Liver (tissue), 8 donors: ENCODE measurements at regions not wholly inside any gene's neighbourhood (a gene's known extent, or its start where the extent isn't known, plus 50 kb on each side); places are given as distances from the start of the nearest gene placed in this dataset.

Experiments
- DNase-seq: peaks from one replicate; pipeline ENCODE4 v3.0.0-alpha.2; 2017; ENCODE audit warnings: low spot score
- H3K27ac ChIP-seq, 2 donors: one replicate each; pipeline ENCODE4 v1.7.0; 2013; ENCODE audit warnings: inconsistent platforms in 2 of 2, low read length in 2 of 2, control low read depth in 1 of 2, low read depth in 1 of 2, mild to moderate bottlenecking in 1 of 2
- H3K27me3 ChIP-seq, 4 donors: one replicate each; pipeline versions ENCODE4 v1.6.1 to v1.7.0; 2013; ENCODE audit warnings: low read length in 3 of 4, inconsistent platforms in 1 of 4, mild to moderate bottlenecking in 1 of 4, moderate library complexity in 1 of 4; ENCODE audit not compliant: control insufficient read depth in 4 of 4, insufficient read depth in 4 of 4
- H3K36me3 ChIP-seq, 4 donors: one replicate each; pipeline versions ENCODE4 v1.6.1 to v1.7.0; 2013; ENCODE audit warnings: low read length in 3 of 4, mild to moderate bottlenecking in 3 of 4, low read depth in 1 of 4, moderate library complexity in 1 of 4; ENCODE audit not compliant: control insufficient read depth in 4 of 4, insufficient read depth in 3 of 4
- H3K4me1 ChIP-seq, 4 donors: one replicate each; pipeline versions ENCODE4 v1.6.1 to v1.7.0; 2013; ENCODE audit warnings: low read length in 3 of 4, mild to moderate bottlenecking in 3 of 4, moderate library complexity in 1 of 4; ENCODE audit not compliant: control insufficient read depth in 4 of 4, insufficient read depth in 4 of 4
- H3K4me3 ChIP-seq, 3 donors: one replicate each; pipeline versions ENCODE4 v1.6.1 to v1.7.0; 2013; ENCODE audit warnings: low read length in 3 of 3, control low read depth in 1 of 3, low read depth in 1 of 3, mild to moderate bottlenecking in 1 of 3
- H3K9ac ChIP-seq, 2 donors: one replicate each; pipeline ENCODE4 v1.7.0; 2013; ENCODE audit warnings: low read length in 2 of 2, mild to moderate bottlenecking in 2 of 2, moderate library complexity in 2 of 2, control low read depth in 1 of 2, low read depth in 1 of 2
- H3K9me3 ChIP-seq, 4 donors: one replicate each; pipeline versions ENCODE4 v1.6.1 to v1.7.0; 2013; ENCODE audit warnings: low read length in 3 of 4; ENCODE audit not compliant: control insufficient read depth in 4 of 4
- EGR1 ChIP-seq, 2 donors: IDR thresholded peaks; 2 replicates each; pipeline ENCODE4 v1.6.1; 2016 to 2018; ENCODE audit warnings: antibody characterized with exemption in 2 of 2, low read depth in 2 of 2
- FOXA1 ChIP-seq: IDR thresholded peaks from 2 replicates; pipeline ENCODE4 v1.6.1; 2016; ENCODE audit warnings: antibody characterized with exemption
- GABPA ChIP-seq, 2 donors: IDR thresholded peaks in 1 of 2; conservative IDR thresholded peaks in 1 of 2; 2 replicates each; pipeline ENCODE4 v1.6.1; 2016; ENCODE audit warnings: antibody characterized with exemption in 2 of 2, mild to moderate bottlenecking in 1 of 2, moderate library complexity in 1 of 2
- HNF4G ChIP-seq: IDR thresholded peaks from 2 replicates; pipeline ENCODE4 v1.6.1; 2016; ENCODE audit warnings: antibody characterized with exemption
- JUND ChIP-seq, 2 donors: IDR thresholded peaks; 2 replicates each; pipeline ENCODE4 v1.6.1; 2016; ENCODE audit warnings: antibody characterized with exemption in 2 of 2
- NR2F2 ChIP-seq: IDR thresholded peaks from 2 replicates; pipeline ENCODE4 v1.6.1; 2016; ENCODE audit warnings: antibody characterized with exemption
- RAD21 ChIP-seq, 2 donors: IDR thresholded peaks; 2 replicates each; pipeline ENCODE4 v1.6.1; 2016; ENCODE audit warnings: antibody characterized with exemption in 2 of 2, mild to moderate bottlenecking in 2 of 2
- RXRA ChIP-seq, 2 donors: IDR thresholded peaks; 2 replicates each; pipeline ENCODE4 v1.6.1; 2017 to 2018; ENCODE audit warnings: antibody characterized with exemption in 2 of 2, mild to moderate bottlenecking in 1 of 2
- SP1 ChIP-seq: IDR thresholded peaks from 2 replicates; pipeline ENCODE4 v1.6.1; 2018; ENCODE audit warnings: antibody characterized with exemption, mild to moderate bottlenecking
- TAF1 ChIP-seq: conservative IDR thresholded peaks from 2 replicates; pipeline ENCODE4 v1.6.1; 2016; ENCODE audit warnings: antibody characterized with exemption, mild to moderate bottlenecking
- YY1 ChIP-seq: IDR thresholded peaks from 2 replicates; pipeline ENCODE4 v1.6.1; 2016; ENCODE audit warnings: antibody characterized with exemption, mild to moderate bottlenecking
- WGBS: extraction: QIAGEN DNeasy Blood & Tissue Kit; methylation state at CpG from one replicate; pipeline ENCODE4 v1.1.7; 2013; 5-methylcytosine and 5-hydroxymethylcytosine counted together
- TF ChIP-seq, protein P1 (sequence below): fragments of 150-350 bp; IDR thresholded peaks from 2 replicates; pipeline ENCODE4 v1.5.1; 2017; ENCODE audit warnings: improper control_type of control experiment, low read depth, low read length; ENCODE audit not compliant: missing input control
- TF ChIP-seq, protein P2 (sequence below): IDR thresholded peaks from 2 replicates; pipeline ENCODE4 v1.6.1; 2016; ENCODE audit warnings: antibody characterized with exemption
- TF ChIP-seq, protein P3 (sequence below): IDR thresholded peaks from 2 replicates; pipeline ENCODE4 v1.6.1; 2016; ENCODE audit warnings: antibody characterized with exemption
- donor health status: healthy.
- donor health status: healthy.
- donor health status: healthy.
- donor health status: healthy.
- donor health status: healthy.

DNA sequence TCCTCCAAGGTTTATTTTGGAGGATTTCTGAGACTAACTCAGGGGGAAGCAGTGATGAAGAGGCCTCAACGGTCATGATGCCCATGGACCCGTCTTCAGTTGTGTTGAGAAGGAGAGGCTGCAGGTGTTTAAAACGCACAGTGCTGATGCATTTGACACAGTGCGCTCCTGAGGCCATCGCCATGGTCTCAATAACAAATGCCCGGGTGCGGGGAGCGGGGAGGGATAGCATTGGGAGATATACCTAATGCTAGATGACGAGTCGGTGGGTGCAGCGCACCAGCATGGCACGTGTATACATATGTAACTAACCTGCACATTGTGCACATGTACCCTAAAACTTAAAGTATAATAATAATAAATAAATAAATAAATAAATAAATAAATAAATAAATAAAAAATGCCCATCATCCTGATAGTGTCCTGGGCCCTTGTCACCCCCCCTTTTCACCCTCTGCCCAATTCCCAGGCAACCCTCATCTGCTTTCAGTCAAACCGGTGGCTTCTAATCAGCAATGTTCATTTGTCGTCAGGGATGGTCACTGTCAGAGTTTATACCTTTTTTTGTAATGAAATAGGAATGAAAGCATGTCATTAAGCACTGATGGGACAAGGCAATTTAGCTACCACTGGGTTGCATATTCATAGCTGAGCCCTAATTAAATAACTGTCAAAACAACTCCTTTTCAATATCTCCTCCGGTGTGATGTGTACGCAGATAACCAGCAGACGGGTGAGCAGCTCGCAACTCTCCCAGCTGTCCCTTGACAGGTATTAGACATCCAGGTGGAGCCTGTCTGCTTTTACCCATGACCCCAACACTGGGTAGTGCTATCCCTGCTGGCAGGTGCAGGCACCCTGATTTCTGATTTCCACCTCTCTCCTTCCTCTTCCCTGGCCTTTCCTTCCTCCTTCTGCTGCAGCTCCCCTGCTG, 95.9 kb downstream of the KCNF1 start:
- TF ChIP-seq NR2F2 (no peak), GABPA (IDR thresholded peaks at IDR 0.05 in 1 of 2, conservative IDR thresholded peaks at IDR 0.05 in 1 of 2) (no peak), RAD21 (IDR thresholded peaks at IDR 0.05) (no peak), FOXA1 (no peak), EGR1 (IDR thresholded peaks at IDR 0.05; ENCODE audit: low read depth in 2 of 2) (no peak), YY1 (no peak), SP1 (no peak)
- TF ChIP-seq, protein P1, sequence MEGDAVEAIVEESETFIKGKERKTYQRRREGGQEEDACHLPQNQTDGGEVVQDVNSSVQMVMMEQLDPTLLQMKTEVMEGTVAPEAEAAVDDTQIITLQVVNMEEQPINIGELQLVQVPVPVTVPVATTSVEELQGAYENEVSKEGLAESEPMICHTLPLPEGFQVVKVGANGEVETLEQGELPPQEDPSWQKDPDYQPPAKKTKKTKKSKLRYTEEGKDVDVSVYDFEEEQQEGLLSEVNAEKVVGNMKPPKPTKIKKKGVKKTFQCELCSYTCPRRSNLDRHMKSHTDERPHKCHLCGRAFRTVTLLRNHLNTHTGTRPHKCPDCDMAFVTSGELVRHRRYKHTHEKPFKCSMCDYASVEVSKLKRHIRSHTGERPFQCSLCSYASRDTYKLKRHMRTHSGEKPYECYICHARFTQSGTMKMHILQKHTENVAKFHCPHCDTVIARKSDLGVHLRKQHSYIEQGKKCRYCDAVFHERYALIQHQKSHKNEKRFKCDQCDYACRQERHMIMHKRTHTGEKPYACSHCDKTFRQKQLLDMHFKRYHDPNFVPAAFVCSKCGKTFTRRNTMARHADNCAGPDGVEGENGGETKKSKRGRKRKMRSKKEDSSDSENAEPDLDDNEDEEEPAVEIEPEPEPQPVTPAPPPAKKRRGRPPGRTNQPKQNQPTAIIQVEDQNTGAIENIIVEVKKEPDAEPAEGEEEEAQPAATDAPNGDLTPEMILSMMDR, result no peak
- Histone ChIP-seq H3K9me3 (peaks cover 0 to 7% (median 5%) of the 10 kb centered on the region in 4 donors), H3K9ac (no peak overlapping the region), H3K4me3 (no peak overlapping the region), H3K36me3 (no peaks in the 10 kb centered on the region), H3K27me3 (no peaks in the 10 kb centered on the region), H3K4me1 (no peaks in the 10 kb centered on the region), H3K27ac (no peak overlapping the region)
- DNase-seq, result no peak
- 93% methylated on average over 18 of the region's 18 CpGs for WGBS

DNA sequence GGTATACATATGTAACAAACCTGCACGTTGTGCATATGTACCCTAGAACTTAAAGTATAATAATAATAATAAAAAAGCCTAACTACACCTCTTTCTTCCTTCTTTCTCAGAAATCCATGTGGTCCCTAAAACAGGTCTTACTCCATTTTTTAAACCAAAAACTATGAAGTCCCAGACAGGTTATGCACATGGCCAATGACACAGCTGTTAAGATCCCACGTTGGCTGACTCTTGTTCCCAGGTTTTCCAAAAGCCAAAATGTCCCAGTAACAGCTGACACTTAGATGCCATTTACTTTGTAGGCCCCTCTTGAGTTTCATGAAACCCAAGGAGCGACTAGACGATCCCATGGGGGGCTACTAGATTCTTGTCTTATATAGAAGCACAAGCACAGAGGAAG, 97.0 kb downstream of the KCNF1 start:
- DNase-seq, result no peak
- 87% methylated on average over 4 of the region's 4 CpGs for WGBS
- TF ChIP-seq TAF1, result no peak
- no peak for TF ChIP-seq RAD21 (IDR thresholded peaks at IDR 0.05)
- TF ChIP-seq, protein P2, sequence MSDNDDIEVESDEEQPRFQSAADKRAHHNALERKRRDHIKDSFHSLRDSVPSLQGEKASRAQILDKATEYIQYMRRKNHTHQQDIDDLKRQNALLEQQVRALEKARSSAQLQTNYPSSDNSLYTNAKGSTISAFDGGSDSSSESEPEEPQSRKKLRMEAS, result no peak
- no peak for TF ChIP-seq GABPA (IDR thresholded peaks at IDR 0.05 in 1 of 2, conservative IDR thresholded peaks at IDR 0.05 in 1 of 2)
- TF ChIP-seq, protein P1, result no peak
- no peak for TF ChIP-seq HNF4G
- TF ChIP-seq, protein P3, sequence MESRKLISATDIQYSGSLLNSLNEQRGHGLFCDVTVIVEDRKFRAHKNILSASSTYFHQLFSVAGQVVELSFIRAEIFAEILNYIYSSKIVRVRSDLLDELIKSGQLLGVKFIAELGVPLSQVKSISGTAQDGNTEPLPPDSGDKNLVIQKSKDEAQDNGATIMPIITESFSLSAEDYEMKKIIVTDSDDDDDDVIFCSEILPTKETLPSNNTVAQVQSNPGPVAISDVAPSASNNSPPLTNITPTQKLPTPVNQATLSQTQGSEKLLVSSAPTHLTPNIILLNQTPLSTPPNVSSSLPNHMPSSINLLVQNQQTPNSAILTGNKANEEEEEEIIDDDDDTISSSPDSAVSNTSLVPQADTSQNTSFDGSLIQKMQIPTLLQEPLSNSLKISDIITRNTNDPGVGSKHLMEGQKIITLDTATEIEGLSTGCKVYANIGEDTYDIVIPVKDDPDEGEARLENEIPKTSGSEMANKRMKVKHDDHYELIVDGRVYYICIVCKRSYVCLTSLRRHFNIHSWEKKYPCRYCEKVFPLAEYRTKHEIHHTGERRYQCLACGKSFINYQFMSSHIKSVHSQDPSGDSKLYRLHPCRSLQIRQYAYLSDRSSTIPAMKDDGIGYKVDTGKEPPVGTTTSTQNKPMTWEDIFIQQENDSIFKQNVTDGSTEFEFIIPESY, result no peak
- TF ChIP-seq RXRA (IDR thresholded peaks at IDR 0.05), result no peak
- no peak for TF ChIP-seq EGR1 (IDR thresholded peaks at IDR 0.05; ENCODE audit: low read depth in 2 of 2)
- TF ChIP-seq YY1, result no peak
- no peak for TF ChIP-seq JUND (IDR thresholded peaks at IDR 0.05)
- TF ChIP-seq FOXA1, result no peak
- Histone ChIP-seq H3K4me1 (no peaks in the 10 kb centered on the region), H3K9ac (no peak overlapping the region), H3K9me3 (peaks cover 0 to 8% (median 5%) of the 10 kb centered on the region in 4 donors), H3K27ac (no peak overlapping the region), H3K4me3 (no peak overlapping the region), H3K27me3 (no peaks in the 10 kb centered on the region), H3K36me3 (no peaks in the 10 kb centered on the region)
